ENCODE measurements at regions not wholly inside any gene's neighbourhood (a gene's known extent, or its start where the extent isn't known, plus 50 kb on each side); places are given as distances from the start of the nearest gene placed in this dataset.

DNA sequence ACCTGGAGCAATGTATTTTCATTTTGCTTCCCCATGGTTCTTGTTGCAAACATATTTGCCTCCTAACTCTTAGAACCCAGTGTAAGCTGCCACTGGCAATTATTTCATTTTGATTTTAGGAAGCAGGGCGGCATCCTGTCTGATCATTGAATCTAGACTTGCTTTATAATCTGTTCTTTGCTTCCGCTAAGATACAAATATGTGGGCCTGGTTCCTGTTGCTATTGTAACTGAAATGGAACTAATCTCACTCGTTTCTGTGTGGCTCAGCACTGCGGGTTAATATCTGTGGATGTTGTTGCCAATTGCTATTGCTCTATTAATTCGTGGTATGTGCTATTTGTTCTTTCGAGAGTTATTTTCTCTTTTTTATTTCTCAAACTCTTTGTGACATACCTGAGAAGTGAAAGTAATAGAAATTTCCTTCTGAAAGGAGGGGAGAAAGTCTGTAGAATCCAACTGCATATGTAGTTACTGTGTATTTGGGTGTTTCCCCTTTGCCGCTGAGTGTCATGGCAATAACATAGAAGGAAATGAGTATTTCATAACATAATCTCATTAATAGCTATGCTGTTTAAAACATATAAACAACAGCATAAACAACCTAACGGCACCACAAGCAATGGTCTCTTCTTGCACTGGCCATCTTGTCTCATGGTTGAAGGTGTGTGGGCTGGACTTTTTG lies 62.4 kb downstream of the FZD1 start:
- ATAC-seq (ENCODE audit: poor library complexity), result no peak
- Mint-ChIP-seq H3K27ac (no peak overlapping the region), H3K9me3 (no peaks in the 10 kb centered on the region), H3K4me3 (no peak overlapping the region), H3K36me3 (ENCODE audit: low read depth) (no peaks in the 10 kb centered on the region), H3K27me3 (no peaks in the 10 kb centered on the region), H3K4me1 (ENCODE audit: low read depth) (no peaks in the 10 kb centered on the region)
- H3K4me3 ChIP-seq (ENCODE audit: low read length), result no peak overlapping the region
- no peak overlapping the region for H3K27ac ChIP-seq (ENCODE audit: low read depth in 1 of 2, low read length in 2 of 2)
- TF ChIP-seq, protein P1, sequence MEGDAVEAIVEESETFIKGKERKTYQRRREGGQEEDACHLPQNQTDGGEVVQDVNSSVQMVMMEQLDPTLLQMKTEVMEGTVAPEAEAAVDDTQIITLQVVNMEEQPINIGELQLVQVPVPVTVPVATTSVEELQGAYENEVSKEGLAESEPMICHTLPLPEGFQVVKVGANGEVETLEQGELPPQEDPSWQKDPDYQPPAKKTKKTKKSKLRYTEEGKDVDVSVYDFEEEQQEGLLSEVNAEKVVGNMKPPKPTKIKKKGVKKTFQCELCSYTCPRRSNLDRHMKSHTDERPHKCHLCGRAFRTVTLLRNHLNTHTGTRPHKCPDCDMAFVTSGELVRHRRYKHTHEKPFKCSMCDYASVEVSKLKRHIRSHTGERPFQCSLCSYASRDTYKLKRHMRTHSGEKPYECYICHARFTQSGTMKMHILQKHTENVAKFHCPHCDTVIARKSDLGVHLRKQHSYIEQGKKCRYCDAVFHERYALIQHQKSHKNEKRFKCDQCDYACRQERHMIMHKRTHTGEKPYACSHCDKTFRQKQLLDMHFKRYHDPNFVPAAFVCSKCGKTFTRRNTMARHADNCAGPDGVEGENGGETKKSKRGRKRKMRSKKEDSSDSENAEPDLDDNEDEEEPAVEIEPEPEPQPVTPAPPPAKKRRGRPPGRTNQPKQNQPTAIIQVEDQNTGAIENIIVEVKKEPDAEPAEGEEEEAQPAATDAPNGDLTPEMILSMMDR (IDR thresholded peaks at IDR 0.05), result no peak
- no peak for DNase-seq
- no peaks in the 10 kb centered on the region for H3K4me1 ChIP-seq (ENCODE audit: insufficient read depth, low read length)
- ChIA-PET POLR2A (no interaction called here), CTCF (interaction anchor here (1.0 kb wide), 1 partner anchor 31 kb away, joined by 3 read pairs; no protein-coding TSS in a partner anchor)
- H3K9me3 ChIP-seq (ENCODE audit: control insufficient read depth in 1 of 2, insufficient read depth in 1 of 2, low read length in 2 of 2), result no peaks in the 10 kb centered on the region
- H3K36me3 ChIP-seq (ENCODE audit: insufficient read depth, low read length), result no peaks in the 10 kb centered on the region
- intact Hi-C loops (cut with DNase I, micrococcal nuclease), result no loop called here
- no peaks in the 10 kb centered on the region for H3K27me3 ChIP-seq (ENCODE audit: control insufficient read depth in 1 of 2, insufficient read depth in 2 of 2, low read length in 2 of 2)

DNA sequence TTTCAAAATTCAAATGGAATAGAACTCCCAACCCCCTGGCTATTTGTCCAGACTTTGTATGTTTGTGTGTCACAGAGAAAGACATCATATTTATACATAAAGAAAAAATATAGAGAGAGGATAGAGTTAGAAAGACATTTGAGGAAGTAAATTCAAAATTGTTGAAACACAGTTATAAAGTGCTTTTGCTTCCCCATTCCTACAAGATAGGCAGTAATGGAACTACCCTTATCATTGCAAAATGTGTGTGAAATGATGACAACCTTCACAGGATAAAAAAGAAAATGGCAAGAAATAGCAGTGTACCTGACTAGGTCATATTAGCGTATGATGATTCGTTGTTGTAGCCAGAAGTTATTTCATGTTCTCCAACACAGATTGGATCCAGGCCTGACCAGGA lies 63.1 kb downstream of the FZD1 start:
- intact Hi-C loops (cut with DNase I, micrococcal nuclease), result no loop called here
- POLR2A ChIA-PET, result no interaction called here
- Histone ChIP-seq H3K9me3 (ENCODE audit: control insufficient read depth in 1 of 2, insufficient read depth in 1 of 2, low read length in 2 of 2) (no peaks in the 10 kb centered on the region), H3K27ac (ENCODE audit: low read depth in 1 of 2, low read length in 2 of 2) (no peak overlapping the region), H3K36me3 (ENCODE audit: insufficient read depth, low read length) (no peaks in the 10 kb centered on the region), H3K4me3 (ENCODE audit: low read length) (no peak overlapping the region), H3K27me3 (ENCODE audit: control insufficient read depth in 1 of 2, insufficient read depth in 2 of 2, low read length in 2 of 2) (no peaks in the 10 kb centered on the region), H3K4me1 (ENCODE audit: insufficient read depth, low read length) (no peaks in the 10 kb centered on the region)
- H3K4me3 Mint-ChIP-seq, result no peak overlapping the region
- ATAC-seq (ENCODE audit: poor library complexity) (no peak), DNase-seq (no peak)
- no peak overlapping the region for H3K27ac Mint-ChIP-seq
- CTCF ChIA-PET, result no interaction called here
- H3K27me3 Mint-ChIP-seq, result no peaks in the 10 kb centered on the region
- TF ChIP-seq, protein P1 (IDR thresholded peaks at IDR 0.05), result no peak
- no peaks in the 10 kb centered on the region for H3K9me3 Mint-ChIP-seq
- no peaks in the 10 kb centered on the region for H3K4me1 Mint-ChIP-seq (ENCODE audit: low read depth)
- H3K36me3 Mint-ChIP-seq (ENCODE audit: low read depth), result no peaks in the 10 kb centered on the region

DNA sequence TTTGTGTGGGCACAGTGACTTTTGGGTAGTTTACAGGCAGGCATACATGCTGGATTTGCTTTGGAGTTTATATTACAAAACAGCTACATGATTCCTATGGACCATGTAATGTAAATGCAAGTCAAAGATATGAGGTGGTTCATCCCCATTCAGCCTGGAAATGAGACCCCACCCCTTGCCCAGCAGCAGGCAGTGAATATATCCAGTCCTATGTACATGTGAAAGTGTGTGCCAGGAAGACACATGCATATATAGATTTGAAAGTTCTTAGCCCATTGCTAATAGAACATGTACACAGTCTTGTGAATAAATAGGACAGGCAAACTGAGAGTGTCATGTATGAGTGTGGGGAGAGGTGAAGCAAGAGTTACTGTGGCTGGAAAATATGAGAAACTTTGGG lies 65.3 kb downstream of the FZD1 start:
- ChIA-PET CTCF (no interaction called here), POLR2A (no interaction called here)
- no peak overlapping the region for H3K27ac ChIP-seq (ENCODE audit: low read depth in 1 of 2, low read length in 2 of 2)
- ATAC-seq (ENCODE audit: poor library complexity) (no peak), DNase-seq (no peak)
- H3K4me1 ChIP-seq (ENCODE audit: insufficient read depth, low read length), result no peaks in the 10 kb centered on the region
- intact Hi-C loops (cut with DNase I, micrococcal nuclease), result no loop called here
- H3K27me3 ChIP-seq (ENCODE audit: control insufficient read depth in 1 of 2, insufficient read depth in 2 of 2, low read length in 2 of 2), result no peaks in the 10 kb centered on the region
- TF ChIP-seq, protein P1 (IDR thresholded peaks at IDR 0.05), result no peak
- Mint-ChIP-seq H3K27me3 (no peaks in the 10 kb centered on the region), H3K9me3 (peaks cover 7% of the 10 kb centered on the region), H3K4me1 (ENCODE audit: low read depth) (no peaks in the 10 kb centered on the region), H3K27ac (no peak overlapping the region), H3K36me3 (ENCODE audit: low read depth) (no peaks in the 10 kb centered on the region), H3K4me3 (no peak overlapping the region)
- no peaks in the 10 kb centered on the region for H3K36me3 ChIP-seq (ENCODE audit: insufficient read depth, low read length)
- H3K9me3 ChIP-seq (ENCODE audit: control insufficient read depth in 1 of 2, insufficient read depth in 1 of 2, low read length in 2 of 2), result no peaks in the 10 kb centered on the region
- H3K4me3 ChIP-seq (ENCODE audit: low read length), result no peak overlapping the region

All from CD4-positive, alpha-beta T cell (primary cell).